Epidermal melanocyte (primary cell): ENCODE measurements at regions not wholly inside any gene's neighbourhood (a gene's known extent, or its start where the extent isn't known, plus 50 kb on each side); places are given as distances from the start of the nearest gene placed in this dataset.
"Not testable (repeated sequence)": the region's sequence is repeated elsewhere in the genome, so short reads cannot be mapped to it uniquely, and the experiment has no call there.

Experiments used
- DNase-seq: peaks from one replicate; pipeline ENCODE4 v3.0.0; 2011; ENCODE audit warnings: low spot score; ENCODE audit not compliant: insufficient read length

DNA sequence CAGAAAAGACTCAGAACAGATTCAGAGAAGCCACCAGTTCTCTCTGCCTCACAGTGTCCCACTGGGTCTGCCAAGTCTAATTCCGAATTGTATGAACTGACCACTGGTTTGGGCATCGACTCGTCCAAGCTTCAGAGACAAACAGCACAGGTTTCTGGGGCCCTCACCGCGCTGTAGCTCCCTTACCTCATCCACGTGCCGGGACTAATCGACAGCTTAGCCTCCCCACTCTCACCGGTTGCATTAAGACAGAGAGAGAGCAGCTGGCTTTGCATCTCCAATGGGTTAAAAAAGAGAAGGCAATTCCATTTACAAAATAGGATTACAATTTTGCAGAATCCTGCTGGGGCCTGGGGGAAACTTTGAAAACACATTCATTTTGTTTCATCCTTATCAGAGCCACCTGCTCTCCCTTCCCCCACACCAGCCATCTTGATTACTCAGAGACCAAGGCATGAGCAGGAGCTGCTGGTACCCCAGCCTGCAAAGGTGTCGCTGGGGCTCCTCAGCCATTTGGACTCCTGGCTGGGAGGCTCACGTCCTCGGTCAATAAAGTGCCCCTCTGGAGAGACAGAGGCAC, 95.3 kb upstream of the RPL38 start:
- DNase-seq = no peak

DNA sequence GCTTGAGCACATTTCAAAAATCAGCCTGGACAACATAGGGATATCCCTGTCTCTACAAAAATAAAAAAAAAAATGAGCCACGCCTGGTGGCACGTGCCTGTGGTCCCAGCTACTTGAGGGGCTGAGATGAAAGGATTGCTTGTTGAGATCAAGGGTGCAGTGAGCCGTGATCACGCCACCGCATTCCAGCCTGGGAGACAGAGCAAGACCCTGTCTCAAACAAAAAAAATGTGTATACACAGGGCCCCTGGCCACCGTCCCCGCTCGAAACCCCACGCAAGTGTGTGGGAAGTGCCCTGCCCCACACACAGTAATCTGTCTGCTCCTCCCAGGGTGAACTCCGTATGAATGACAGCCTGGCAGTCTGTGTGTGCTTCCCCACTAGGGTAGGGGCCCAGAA, 93.0 kb upstream of the RPL38 start:
- no peak for DNase-seq

DNA sequence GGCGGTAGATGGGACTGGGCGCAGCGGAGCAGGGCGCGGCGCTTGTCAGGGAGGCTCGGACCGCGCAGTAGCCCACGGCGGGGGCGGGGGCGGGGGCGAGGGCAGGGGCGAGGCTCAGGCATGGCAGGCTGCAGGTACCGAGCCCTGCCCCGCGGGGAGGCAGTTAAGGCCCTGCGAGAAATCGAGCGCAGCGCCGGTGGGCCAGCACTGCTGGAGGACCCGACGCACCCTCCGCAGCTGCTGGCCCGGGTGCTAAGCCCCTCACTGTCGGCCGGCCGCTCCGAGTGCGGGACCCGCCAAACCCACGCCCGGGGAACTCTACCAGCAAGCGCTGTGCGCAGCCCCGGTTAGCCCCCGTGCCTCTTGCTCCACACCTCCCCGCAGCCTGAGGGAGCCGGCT, 90.2 kb upstream of the RPL38 start:
- no peak for DNase-seq

DNA sequence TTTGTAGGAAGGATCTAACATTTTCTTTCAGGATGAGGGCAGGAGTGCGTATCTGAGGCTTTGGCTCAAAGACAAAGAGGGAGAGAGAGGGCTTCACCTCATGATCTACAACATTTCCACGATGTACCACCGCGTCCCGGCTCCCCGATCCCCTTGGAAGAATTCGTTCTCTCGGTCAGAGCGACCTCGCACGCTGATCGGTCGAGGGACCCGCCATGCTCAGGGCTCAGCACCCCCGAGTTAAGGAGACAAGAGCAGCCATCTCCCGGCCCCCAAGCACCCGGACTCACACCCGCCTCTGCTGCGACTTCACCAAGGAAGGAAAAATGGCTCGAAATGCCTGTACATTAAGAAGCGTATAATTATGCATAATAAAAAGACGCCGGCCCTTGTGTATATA, 89.5 kb upstream of the RPL38 start:
- DNase-seq = no peak

DNA sequence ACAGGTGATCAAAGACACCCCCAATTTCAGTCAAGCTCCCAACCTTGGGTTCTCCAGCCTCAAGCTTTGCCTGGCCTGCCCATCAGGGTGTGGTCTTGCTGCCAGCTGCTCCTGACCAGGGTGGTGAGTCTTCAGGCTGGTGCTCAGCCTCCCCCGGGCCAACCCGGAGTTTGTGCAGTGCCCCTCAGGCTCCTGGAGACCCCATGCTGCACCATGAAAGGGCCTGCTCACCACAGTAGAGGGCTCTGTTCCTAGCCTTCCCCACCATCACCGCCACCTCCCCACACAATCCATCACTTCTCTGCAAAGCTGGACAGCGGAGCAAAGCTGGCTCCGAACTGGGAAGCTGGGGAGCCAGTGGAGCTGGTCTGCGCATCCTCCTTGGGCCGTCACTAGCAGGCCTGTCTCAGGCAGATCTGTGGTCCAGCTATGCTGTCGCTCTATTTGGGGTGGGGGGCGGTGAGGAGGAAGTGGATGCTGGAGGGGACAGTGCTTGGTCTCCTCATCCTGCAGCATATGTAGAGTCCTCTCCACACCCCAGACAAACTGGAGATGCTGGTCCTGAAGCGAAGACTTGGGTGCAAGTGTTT, 88.5 kb upstream of the RPL38 start:
- no peak for DNase-seq

DNA sequence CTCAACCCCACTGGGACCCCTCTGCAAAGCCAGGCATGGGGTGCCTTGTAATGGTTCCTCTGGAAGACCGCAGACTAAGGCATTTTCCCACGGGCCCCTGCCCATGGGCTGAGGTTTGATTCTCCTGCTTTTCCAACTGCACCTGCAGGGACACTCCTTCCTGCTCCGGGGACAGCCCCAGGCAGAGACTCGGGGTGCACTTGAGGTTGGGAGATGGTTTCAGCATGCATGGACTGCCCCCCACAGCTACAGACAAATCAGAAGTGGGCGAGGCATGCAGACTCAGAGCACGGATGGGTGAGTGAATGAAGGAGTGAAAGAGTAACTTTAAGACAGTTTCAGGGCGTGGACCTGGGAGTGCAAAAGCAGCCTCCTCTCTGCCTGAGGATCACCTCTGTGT, 87.9 kb upstream of the RPL38 start:
- DNase-seq = no peak

DNA sequence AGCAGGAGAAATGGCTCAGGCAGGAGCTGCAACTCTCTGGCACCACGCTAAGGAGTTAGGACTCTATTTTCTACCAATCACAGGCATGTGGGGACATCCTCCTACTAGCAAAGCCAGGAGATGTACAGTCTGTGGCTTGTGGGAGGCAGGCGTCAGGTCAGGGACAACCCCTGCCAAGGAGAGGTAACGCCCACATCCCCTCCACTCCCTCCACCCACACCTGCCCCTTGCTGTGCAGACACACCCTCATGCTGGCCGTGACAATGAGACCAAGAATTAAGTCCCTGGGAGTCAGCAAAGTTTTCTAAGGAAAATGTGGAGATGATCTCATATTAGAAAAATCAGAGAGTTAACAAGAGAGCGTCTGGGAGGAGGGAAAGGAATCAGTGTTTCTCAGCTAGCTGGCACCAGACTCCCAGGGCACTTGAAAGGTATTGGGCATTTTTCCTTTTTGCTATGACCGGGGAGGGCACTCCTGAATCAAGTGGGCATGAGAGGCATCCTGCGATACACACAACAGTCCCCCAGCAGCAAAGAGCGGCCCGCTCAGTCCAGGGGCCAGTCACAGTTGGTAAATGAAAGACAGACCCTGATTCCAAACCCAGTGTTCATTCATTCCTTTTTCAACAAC, 87.3 kb upstream of the RPL38 start:
- no peak for DNase-seq

DNA sequence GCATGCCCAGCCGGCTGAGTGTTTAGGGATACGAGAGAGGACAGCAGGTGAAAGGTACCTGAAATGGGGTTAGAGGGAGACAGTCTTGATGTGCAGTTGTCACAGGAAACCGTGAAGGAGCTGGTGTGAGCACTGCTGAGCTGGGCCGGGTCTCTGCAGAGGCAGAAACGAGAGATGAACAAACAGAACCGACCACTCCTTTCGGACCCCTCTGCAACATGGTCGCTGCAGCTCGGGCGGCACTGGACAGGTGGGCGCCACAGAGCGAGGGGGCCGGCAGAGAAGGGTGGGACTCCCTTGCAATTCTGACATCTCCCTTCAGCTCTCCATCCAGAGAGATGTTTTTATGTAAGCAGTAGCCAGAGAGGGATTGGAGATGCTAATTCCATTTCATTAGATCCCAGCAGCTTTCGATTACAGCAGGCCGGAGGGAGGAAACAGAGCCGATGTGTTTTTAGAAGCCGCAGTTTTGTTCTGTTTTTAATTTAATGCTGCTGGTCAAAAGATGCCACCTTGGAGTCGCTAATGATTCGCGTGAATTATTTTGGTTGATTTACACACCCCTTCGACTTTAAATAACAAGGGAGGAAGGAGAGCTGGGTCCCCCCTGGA, 86.3 kb upstream of the RPL38 start:
- DNase-seq = no peak

GRCh38 chr17:74117999-74118421, 85.5 kb upstream of the RPL38 start:
- DNase-seq = no peak

- DNase-seq = no peak
These were observed 85.0 kb upstream of the RPL38 start for GRCh38 chr17:74118504-74118903.

GRCh38 chr17:74119049-74119580, 84.4 kb upstream of the RPL38 start:
- no peak for DNase-seq

DNA sequence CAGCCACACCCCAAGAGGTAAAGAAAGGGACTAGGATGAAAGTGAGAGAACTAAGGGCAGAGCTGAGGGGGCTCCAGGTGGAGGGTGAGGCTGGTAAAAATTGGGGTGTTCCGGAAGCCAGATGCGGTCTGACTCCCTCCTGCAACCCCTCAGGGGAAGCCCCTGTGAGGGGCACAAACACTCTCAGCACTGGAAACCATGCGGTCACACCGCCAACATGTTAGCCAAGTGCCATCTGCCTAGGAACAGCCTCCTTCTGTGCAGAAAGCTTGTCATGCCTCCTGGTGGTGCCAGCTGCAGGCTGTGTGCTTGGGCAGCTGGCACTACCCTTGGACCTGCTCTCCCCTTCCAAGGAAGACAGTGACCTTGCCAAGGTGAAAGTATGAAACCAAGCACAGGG, 83.5 kb upstream of the RPL38 start:
- DNase-seq = no peak

GRCh38 chr17:74123350-74123749, 80.1 kb upstream of the RPL38 start:
- DNase-seq = no peak

- DNase-seq = no peak
These were observed 79.5 kb upstream of the RPL38 start for GRCh38 chr17:74123866-74124444.

DNA sequence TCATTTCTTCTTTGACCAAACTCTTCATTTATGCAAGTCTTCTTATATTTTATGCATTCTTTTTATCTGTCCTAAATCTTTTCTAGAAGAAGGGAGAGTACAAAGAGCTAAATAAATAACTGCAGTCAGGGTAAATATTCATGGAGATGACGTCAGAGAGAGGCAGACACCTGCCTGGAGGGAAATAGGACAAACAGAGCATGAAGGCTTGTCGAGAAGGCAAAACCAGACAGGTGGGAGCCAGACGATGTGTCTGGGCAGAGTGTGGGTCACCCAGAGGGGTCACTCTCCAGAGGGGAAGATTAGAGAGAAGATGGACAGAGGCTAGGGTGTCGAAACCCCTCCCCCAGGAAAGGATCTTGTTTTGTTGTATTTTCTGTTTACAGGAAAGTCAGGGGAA, 78.3 kb upstream of the RPL38 start:
- DNase-seq = no peak

GRCh38 chr17:74126179-74126900, 77.1 kb upstream of the RPL38 start:
- DNase-seq = no peak

GRCh38 chr17:74126959-74127358, 76.5 kb upstream of the RPL38 start:
- no peak for DNase-seq

DNA sequence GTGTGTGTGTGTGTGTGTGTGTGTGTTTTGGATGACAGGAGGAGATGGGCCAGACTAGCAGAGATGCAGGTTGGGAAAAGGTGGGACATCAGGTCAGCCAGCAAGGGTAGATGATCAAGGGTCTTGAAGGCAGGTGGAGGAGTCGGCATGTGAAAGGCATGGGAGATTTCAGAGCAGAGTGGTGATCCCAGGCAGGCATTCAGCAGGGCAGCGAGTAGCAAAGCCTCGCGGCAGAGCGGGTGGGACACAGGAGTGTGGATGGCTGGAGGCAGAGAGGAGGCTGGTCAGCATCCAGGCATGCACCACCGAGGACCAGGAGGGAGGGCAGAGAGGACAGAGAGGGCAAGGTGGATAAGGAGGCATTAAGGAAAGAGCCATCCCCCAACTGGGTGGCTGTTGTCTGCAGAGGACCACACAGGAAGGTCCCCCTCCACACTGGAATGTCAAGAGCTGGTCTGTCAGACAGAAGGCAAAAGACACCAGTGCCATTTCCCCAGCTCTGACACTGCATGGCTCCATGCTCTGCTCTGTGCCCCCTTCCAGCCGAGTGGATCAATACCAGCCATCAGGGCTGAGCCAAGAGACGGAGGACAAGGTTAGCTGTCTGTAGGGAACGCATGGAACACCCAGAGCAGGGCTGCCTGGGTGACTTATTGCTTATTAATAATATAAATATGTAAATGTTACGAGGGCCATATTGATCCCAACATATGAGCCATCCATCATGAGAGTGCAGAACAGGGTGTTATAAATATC, 74.8 kb upstream of the RPL38 start:
- DNase-seq = no peak

DNA sequence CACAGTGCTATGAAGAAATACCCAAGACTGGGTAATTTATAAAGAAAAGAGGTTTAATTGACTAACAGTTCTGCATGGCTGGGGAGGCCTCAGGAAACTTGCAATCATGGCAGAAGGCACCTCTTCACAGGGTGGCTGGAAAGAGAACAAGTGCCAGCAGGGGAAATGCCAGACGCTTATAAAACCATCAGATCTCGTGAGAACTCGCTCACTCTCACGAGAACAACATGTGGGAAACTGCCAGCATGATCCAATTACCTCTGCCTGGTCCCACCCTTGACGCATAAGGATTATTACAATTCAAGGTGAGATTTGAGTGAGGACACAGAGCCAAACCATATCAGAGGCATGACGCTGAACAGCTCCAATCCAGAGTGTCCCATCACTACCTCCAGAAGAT, 73.7 kb upstream of the RPL38 start:
- not testable (repeated sequence) for DNase-seq

GRCh38 chr17:74130276-74130675, 73.2 kb upstream of the RPL38 start:
- no peak for DNase-seq

DNA sequence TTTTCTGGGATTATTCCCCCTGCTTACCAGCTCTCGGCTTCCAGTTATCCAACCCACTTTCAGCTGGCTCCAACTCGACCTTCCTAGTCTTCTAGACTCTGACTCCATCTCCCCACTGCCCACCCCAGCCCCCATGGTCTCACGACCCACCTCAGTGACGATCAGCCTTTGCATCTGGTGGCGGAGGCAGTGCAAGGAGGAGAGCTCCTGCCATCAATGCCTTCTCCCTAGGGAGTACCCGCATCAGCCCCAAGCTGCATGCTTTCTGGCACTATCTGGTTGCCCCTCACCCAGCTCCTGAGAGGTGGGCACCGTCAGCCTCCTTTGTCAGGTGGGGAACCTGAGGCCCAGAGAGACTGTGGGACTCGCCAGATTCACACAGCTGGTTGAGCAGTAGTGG, 72.6 kb upstream of the RPL38 start:
- no peak for DNase-seq
